Memory B cell (primary cell): ENCODE measurements at regions not wholly inside any gene's neighbourhood (a gene's known extent, or its start where the extent isn't known, plus 50 kb on each side); places are given as distances from the start of the nearest gene placed in this dataset.

Experiments used
- ATAC-seq: fragments of 150-1000 bp; cut with Tn5 transposase; 2 replicates; pipeline ENCODE4 v1.10.0; 2021; ENCODE audit warnings: low read depth, mild to moderate bottlenecking, moderate library complexity
- DNase-seq, 2 donors: peaks; one replicate each; pipeline ENCODE4 v3.0.0; 2022; ENCODE audit warnings: low spot score in 2 of 2
- H3K27ac Mint-ChIP-seq: one replicate; pipeline ENCODE4 v1.8.0; 2022; ENCODE audit warnings: mild to moderate bottlenecking, moderate library complexity, mixed read lengths
- H3K27me3 Mint-ChIP-seq: one replicate; pipeline ENCODE4 v1.8.0; 2022; ENCODE audit warnings: mixed read lengths
- H3K36me3 Mint-ChIP-seq: one replicate; pipeline ENCODE4 v1.8.0; 2022; ENCODE audit warnings: mild to moderate bottlenecking, mixed read lengths
- H3K4me1 Mint-ChIP-seq: one replicate; pipeline ENCODE4 v1.8.0; 2022; ENCODE audit warnings: mixed read lengths
- H3K4me3 Mint-ChIP-seq: one replicate; pipeline ENCODE4 v1.8.0; 2022; ENCODE audit warnings: mild to moderate bottlenecking, moderate library complexity, mixed read lengths
- H3K9me3 Mint-ChIP-seq: one replicate; pipeline ENCODE4 v1.8.0; 2022; ENCODE audit warnings: mixed read lengths

DNA sequence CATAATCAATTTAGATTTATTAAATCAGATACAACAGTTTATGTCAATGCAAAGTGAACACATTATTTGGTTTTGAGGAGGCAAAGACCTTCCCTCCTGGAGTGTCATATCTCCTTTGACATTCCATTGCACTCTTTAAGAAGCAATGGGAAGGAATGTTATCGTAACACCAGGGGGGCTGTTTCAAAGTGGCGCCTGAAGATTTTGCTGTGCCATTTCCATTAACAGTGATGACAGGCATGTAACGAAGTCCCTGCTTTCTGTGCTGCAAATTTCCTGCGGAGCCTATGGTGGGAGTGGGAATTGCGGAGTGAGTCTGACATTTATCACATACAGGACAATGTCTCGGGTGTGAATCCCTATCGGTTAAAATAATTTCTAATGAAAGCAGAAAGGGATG is 499.6 kb upstream of the RAB6C start:
- peaks cover 3% of the 10 kb centered on the region for H3K9me3 Mint-ChIP-seq
- H3K36me3 Mint-ChIP-seq, result peaks cover 3% of the 10 kb centered on the region
- DNase-seq (no peak), ATAC-seq (no peak)
- H3K4me3 Mint-ChIP-seq, result no peak overlapping the region
- no peaks in the 10 kb centered on the region for H3K27me3 Mint-ChIP-seq
- H3K4me1 Mint-ChIP-seq, result peaks cover 18% of the 10 kb centered on the region
- H3K27ac Mint-ChIP-seq, result no peak overlapping the region

GRCh38 chr2:129480790-129481189 is 498.7 kb upstream of the RAB6C start:
- Mint-ChIP-seq H3K27me3 (no peaks in the 10 kb centered on the region), H3K4me1 (peaks cover 18% of the 10 kb centered on the region), H3K27ac (peak overlapping the region; percentile 18), H3K4me3 (no peak overlapping the region), H3K36me3 (peaks cover 3% of the 10 kb centered on the region), H3K9me3 (peaks cover 3% of the 10 kb centered on the region)
- ATAC-seq, result no peak
- no peak for DNase-seq

DNA sequence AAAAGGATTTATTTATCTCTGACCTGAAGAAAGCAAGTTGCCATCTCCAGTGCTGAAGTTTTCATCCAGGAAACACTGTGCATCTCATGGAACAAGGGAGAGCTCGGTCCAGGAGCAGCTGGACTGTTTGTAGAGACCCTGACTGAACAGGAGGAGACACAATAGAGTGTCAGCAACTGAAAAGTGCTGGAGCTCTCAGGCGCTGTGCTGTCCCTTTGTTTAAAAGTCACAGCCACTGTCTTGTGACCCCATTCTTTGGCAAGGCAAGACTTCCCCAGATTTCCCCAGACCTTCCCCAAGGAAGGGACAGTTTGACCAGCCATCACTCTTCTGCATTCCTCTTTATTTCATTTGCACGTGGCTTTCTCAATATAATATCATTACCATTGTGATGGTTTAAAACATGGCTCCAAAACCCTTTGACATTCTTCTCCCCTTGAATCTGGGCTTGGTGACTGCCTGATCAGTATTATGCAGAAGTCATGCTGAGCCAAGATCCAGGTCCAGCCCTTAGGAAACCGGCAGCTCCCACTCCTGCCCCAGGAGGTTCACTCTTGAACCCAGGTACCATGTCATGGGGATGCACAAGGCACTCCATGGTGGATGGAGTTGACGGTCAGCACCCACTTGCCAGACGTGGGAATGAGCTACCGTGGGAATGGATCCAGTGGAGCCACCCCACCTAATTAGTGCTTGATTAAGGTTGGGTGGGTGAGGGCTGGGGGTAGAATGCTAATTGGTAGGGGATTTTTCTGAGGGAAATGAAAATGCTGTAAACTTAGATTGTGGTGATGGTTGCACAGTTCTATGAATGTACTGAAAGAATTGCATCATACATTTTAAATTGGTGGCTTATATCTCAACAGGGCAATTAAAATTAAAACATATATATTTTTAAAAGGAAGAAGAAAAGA is 497.9 kb upstream of the RAB6C start:
- H3K9me3 Mint-ChIP-seq, result peaks cover 3% of the 10 kb centered on the region

GRCh38 chr2:129482626-129483025 is 496.8 kb upstream of the RAB6C start:
- DNase-seq, result no peak
- Mint-ChIP-seq H3K4me3 (no peak overlapping the region), H3K27ac (peak overlapping the region; percentile 89), H3K27me3 (no peaks in the 10 kb centered on the region), H3K36me3 (peaks cover 3% of the 10 kb centered on the region), H3K4me1 (peaks cover 18% of the 10 kb centered on the region), H3K9me3 (peaks cover 3% of the 10 kb centered on the region)
- ATAC-seq, result no peak

More for the DNA sequence above, 497.9 kb upstream of the RAB6C start:
- ATAC-seq (no peak), DNase-seq (no peak)
- Mint-ChIP-seq H3K27ac (peak overlapping the region; percentile 18), H3K36me3 (peaks cover 3% of the 10 kb centered on the region), H3K4me1 (peaks cover 18% of the 10 kb centered on the region), H3K4me3 (no peak overlapping the region), H3K27me3 (no peaks in the 10 kb centered on the region)

DNA sequence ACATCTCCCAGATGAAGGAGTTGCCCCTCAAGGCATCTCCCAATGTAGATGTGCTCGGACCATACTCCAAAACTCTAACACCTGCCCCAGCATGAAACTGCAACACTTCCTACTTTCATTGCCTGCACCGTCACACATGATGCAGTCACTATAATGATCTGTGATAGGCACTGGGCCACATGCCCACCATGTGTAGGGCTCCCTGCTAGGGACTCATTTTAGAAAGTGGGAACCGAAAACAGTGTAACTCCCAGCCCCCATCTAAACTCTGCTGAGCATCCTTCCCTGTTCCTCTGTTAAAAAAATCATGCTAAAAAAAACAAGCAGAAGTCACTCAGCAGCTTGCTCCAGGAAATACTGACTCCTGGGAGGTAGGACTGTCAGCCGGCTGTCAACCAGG is 496.1 kb upstream of the RAB6C start:
- H3K36me3 Mint-ChIP-seq, result peaks cover 3% of the 10 kb centered on the region
- peak overlapping the region; percentile 65 for H3K4me3 Mint-ChIP-seq
- H3K4me1 Mint-ChIP-seq, result peaks cover 18% of the 10 kb centered on the region
- peaks cover 3% of the 10 kb centered on the region for H3K9me3 Mint-ChIP-seq
- H3K27me3 Mint-ChIP-seq, result no peaks in the 10 kb centered on the region
- peak overlapping the region; percentile 89 for H3K27ac Mint-ChIP-seq
- peak; percentile 96 for ATAC-seq
- DNase-seq, result peak in 1 of 2 donors; percentile 10

DNA sequence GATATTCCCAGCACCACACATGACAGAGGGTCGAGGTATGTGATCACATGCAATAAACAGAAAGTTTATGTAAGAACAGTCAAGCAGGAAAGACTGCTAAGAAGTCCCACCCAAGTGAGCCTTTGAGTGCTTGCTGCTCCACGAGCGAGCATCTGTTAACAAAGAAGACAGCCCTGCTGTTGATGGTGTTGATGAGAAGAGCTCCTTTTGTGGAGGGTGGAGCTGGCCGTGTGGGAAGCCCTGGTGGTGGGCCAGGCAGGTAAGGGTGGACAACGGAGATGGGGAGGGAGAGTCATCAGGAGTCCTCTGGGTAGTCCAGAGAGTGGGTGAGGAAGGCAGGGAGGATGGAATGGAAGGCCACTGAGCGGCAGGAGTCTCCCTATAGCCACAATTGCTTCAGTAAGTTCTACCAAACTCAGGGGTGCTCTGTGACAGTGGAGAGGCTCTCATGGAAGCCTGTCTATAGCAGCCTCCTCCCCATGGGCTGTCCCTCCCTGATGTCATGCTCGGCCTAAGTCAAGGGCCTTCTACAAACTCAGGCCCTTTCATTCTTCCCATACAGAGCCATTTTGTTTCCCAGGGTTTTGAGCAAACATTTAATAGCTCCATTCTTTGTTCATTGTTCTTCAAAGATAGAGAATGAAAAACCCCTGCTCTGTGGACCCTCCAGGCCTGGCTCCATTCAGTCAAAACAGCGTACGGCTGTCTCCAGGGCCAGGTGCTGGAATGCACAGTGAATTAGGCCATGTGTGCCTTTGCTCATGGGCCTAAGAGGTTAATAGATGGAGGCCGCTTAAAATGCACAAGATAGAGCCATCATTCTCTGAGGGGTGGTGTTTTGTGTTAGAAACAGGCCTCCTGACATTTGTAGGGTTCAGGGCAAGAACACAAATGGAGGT is 494.2 kb upstream of the RAB6C start:
- no peak for ATAC-seq
- Mint-ChIP-seq H3K27me3 (no peaks in the 10 kb centered on the region), H3K27ac (no peak overlapping the region), H3K4me1 (peaks cover 18% of the 10 kb centered on the region), H3K36me3 (peaks cover 3% of the 10 kb centered on the region), H3K4me3 (no peak overlapping the region), H3K9me3 (peaks cover 3% of the 10 kb centered on the region)
- no peak for DNase-seq

DNA sequence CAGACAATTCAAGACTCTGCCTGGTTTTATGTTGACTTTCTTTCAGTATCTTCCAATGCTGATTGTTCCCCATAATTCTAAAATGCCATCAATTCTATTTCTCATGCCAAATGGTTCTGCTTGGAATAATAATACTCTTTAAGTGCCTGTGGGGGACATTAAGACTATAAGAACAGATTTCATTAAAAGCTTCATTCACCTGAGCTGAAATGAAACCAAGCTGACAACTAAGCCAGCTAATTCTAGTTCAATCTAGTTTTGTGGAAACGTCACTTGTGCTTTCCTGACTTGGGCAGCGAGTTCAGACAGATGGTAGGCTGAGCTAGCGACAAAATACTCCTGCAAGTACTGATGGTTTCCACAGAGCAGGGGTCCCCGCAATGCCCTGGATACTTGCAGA is 491.1 kb upstream of the RAB6C start:
- ATAC-seq (no peak), DNase-seq (no peak)
- H3K4me1 Mint-ChIP-seq, result peaks cover 7% of the 10 kb centered on the region
- no peaks in the 10 kb centered on the region for H3K9me3 Mint-ChIP-seq
- no peak overlapping the region for H3K27ac Mint-ChIP-seq
- H3K4me3 Mint-ChIP-seq, result no peak overlapping the region
- H3K36me3 Mint-ChIP-seq, result no peaks in the 10 kb centered on the region
- peaks cover 5% of the 10 kb centered on the region for H3K27me3 Mint-ChIP-seq

GRCh38 chr2:129490641-129491040 is 488.8 kb upstream of the RAB6C start:
- H3K4me3 Mint-ChIP-seq, result no peak overlapping the region

GRCh38 chr2:129491308-129491707 is 488.2 kb upstream of the RAB6C start:
- Mint-ChIP-seq H3K27me3 (peaks cover 5% of the 10 kb centered on the region), H3K4me1 (no peaks in the 10 kb centered on the region), H3K27ac (no peak overlapping the region), H3K9me3 (no peaks in the 10 kb centered on the region), H3K36me3 (no peaks in the 10 kb centered on the region), H3K4me3 (no peak overlapping the region)
- no peak for ATAC-seq
- no peak for DNase-seq

More at GRCh38 chr2:129490641-129491040, 488.8 kb upstream of the RAB6C start:
- no peak for DNase-seq
- Mint-ChIP-seq H3K27ac (no peak overlapping the region), H3K36me3 (no peaks in the 10 kb centered on the region), H3K4me1 (no peaks in the 10 kb centered on the region), H3K27me3 (peaks cover 5% of the 10 kb centered on the region), H3K9me3 (no peaks in the 10 kb centered on the region)
- no peak for ATAC-seq

DNA sequence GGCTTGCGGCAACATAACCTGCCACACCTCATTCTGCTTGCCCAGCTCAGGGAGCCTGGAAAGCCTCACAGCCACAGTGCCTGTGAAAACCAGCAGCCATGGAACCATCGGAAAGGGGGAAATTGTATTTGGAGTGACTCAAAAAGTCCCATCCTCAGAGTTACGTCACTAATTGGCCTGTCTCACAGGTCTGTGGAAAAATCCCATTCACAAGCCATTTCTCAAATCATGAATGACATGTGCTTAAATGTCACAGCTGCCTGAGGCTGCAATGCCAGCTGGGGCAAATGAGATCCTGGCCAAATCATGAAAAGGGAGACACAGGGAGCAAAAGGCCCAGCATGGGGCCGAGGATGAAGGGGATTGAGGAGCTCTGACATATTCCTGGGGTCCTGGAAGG is 486.9 kb upstream of the RAB6C start:
- ATAC-seq (no peak), DNase-seq (no peak)
- H3K9me3 Mint-ChIP-seq, result no peaks in the 10 kb centered on the region
- H3K4me1 Mint-ChIP-seq, result no peaks in the 10 kb centered on the region
- peaks cover 5% of the 10 kb centered on the region for H3K27me3 Mint-ChIP-seq
- H3K36me3 Mint-ChIP-seq, result no peaks in the 10 kb centered on the region
- no peak overlapping the region for H3K27ac Mint-ChIP-seq
- H3K4me3 Mint-ChIP-seq, result no peak overlapping the region

- Mint-ChIP-seq H3K36me3 (no peaks in the 10 kb centered on the region), H3K27ac (no peak overlapping the region), H3K4me3 (no peak overlapping the region), H3K27me3 (no peaks in the 10 kb centered on the region), H3K4me1 (no peaks in the 10 kb centered on the region), H3K9me3 (no peaks in the 10 kb centered on the region)
- DNase-seq (no peak), ATAC-seq (no peak)
Observed at GRCh38 chr2:129499747-129500146, 479.7 kb upstream of the RAB6C start.

- ATAC-seq (no peak), DNase-seq (no peak)
- Mint-ChIP-seq H3K36me3 (no peaks in the 10 kb centered on the region), H3K27me3 (no peaks in the 10 kb centered on the region), H3K4me1 (no peaks in the 10 kb centered on the region), H3K9me3 (no peaks in the 10 kb centered on the region), H3K27ac (no peak overlapping the region), H3K4me3 (no peak overlapping the region)
Observed at GRCh38 chr2:129502781-129503180, 476.7 kb upstream of the RAB6C start.

- H3K4me3 Mint-ChIP-seq, result no peak overlapping the region
- ATAC-seq (no peak), DNase-seq (no peak)
- H3K27ac Mint-ChIP-seq, result no peak overlapping the region
- no peaks in the 10 kb centered on the region for H3K36me3 Mint-ChIP-seq
- no peaks in the 10 kb centered on the region for H3K27me3 Mint-ChIP-seq
- H3K9me3 Mint-ChIP-seq, result no peaks in the 10 kb centered on the region
- H3K4me1 Mint-ChIP-seq, result no peaks in the 10 kb centered on the region
Observed at GRCh38 chr2:129504646-129505045, 474.8 kb upstream of the RAB6C start.

DNA sequence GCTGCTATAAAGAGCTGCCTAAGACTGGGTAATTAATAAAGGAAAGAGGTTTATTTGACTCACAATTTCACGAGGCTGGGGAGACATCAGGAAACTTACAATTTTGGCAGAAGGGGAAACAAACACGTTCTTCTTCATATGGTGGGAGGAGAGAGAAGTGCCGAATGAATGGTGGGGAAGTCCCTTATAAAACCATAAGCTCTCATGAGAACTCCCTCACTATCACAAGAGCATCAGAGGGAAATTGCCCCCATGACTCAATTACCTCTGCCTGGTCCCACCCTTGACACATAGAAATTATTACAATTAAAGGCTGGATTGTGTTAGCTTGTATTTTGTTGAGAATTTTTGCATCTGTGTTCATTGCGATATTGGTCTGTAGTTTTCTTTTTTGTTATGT is 460.5 kb upstream of the RAB6C start:
- H3K27ac Mint-ChIP-seq, result no peak overlapping the region
- DNase-seq (no peak), ATAC-seq (no peak)
- H3K36me3 Mint-ChIP-seq, result no peaks in the 10 kb centered on the region
- peaks cover 8% of the 10 kb centered on the region for H3K9me3 Mint-ChIP-seq
- peaks cover 2% of the 10 kb centered on the region for H3K4me1 Mint-ChIP-seq
- H3K27me3 Mint-ChIP-seq, result no peaks in the 10 kb centered on the region
- H3K4me3 Mint-ChIP-seq, result no peak overlapping the region
